OCI-LY7 (cell line): ENCODE measurements at regions not wholly inside any gene's neighbourhood (a gene's known extent, or its start where the extent isn't known, plus 50 kb on each side); places are given as distances from the start of the nearest gene placed in this dataset.

Experiments
- BruUV-seq: library from RNA; stranded (reverse); fragments of 400-500 nt; replicated peaks from 2 replicates; lab custom pipeline; 2021; lab: Mats Ljungman, UMichigan
- CTCF ChIA-PET: fragments of 300-600 bp; sonication (Branson Sonifier 250); formaldehyde crosslinking; loops from one replicate; lab custom pipeline; 2022; ENCODE audit warnings: antibody characterized with exemption; ENCODE audit not compliant: unreplicated experiment; lab: Charles Lee
- POLR2A ChIA-PET: fragments of 300-600 bp; sonication (Branson Sonifier 250); formaldehyde crosslinking; loops from one replicate; lab custom pipeline; 2022; ENCODE audit warnings: antibody characterized with exemption; lab: Charles Lee
- DNase-seq: peaks from one replicate; pipeline ENCODE4 v3.0.0-alpha.2; 2015; ENCODE audit warnings: low spot score
- H2AFZ ChIP-seq: fragments of 200-600 bp; sonication (generic), shearing (Covaris generic); 2 replicates; pipeline ENCODE4 v1.6.1; 2014; ENCODE audit warnings: mild to moderate bottlenecking, antibody characterized with exemption, low read length, moderate library complexity
- H3K27ac ChIP-seq: fragments of 200-600 bp; sonication (generic); 2 replicates; pipeline ENCODE4 v1.5.1; 2014; ENCODE audit warnings: mixed run types, low read depth, mild to moderate bottlenecking, moderate library complexity, low read length, inconsistent platforms; ENCODE audit not compliant: poor library complexity, severe bottlenecking
- H3K36me3 ChIP-seq: fragments of 200-600 bp; sonication (generic); 2 replicates; pipeline ENCODE4 v1.6.1; 2014; ENCODE audit warnings: mild to moderate bottlenecking, antibody characterized with exemption, low read length, moderate library complexity, mixed read lengths; ENCODE audit not compliant: insufficient read depth
- H3K4me1 ChIP-seq: fragments of 200-600 bp; sonication (generic); 2 replicates; pipeline ENCODE4 v1.5.1; 2014; ENCODE audit warnings: mild to moderate bottlenecking, low read length; ENCODE audit not compliant: insufficient read depth, poor library complexity, severe bottlenecking
- H3K4me2 ChIP-seq: fragments of 200-600 bp; sonication (generic); 2 replicates; pipeline ENCODE4 v1.6.1; 2014; ENCODE audit warnings: mild to moderate bottlenecking, low read length
- H3K4me3 ChIP-seq: fragments of 200-600 bp; sonication (generic); 2 replicates; pipeline ENCODE4 v1.5.1; 2014; ENCODE audit warnings: mild to moderate bottlenecking, low read depth, low read length; ENCODE audit not compliant: poor library complexity, severe bottlenecking
- H3K79me2 ChIP-seq: fragments of 200-600 bp; sonication (generic); 2 replicates; pipeline ENCODE4 v1.6.1; 2016; ENCODE audit warnings: low read depth, mild to moderate bottlenecking, low read length, moderate library complexity, mixed read lengths; ENCODE audit not compliant: insufficient read depth
- H3K9me2 ChIP-seq: fragments of 200-600 bp; sonication (generic); 2 replicates; pipeline ENCODE4 v1.6.1; 2016; ENCODE audit warnings: mild to moderate bottlenecking, low read length, mixed read lengths; ENCODE audit not compliant: insufficient read depth
- H3K9me3 ChIP-seq: fragments of 200-600 bp; sonication (generic); 2 replicates; pipeline ENCODE4 v1.6.1; 2014; ENCODE audit warnings: mild to moderate bottlenecking, mixed run types, low read length, mixed read lengths
- H4K20me1 ChIP-seq: fragments of 200-600 bp; sonication (generic); 2 replicates; pipeline ENCODE4 v1.6.1; 2014; ENCODE audit warnings: mild to moderate bottlenecking, antibody characterized with exemption, low read length, moderate library complexity, mixed read lengths; ENCODE audit not compliant: insufficient read depth
- EZH2phosphoT487 ChIP-seq: fragments of 200-600 bp; sonication (generic); IDR thresholded peaks from 2 replicates; pipeline ENCODE4 v1.6.1; 2018; ENCODE audit warnings: low read depth, borderline replicate concordance, mild to moderate bottlenecking, mixed run types, antibody characterized with exemption, low read length, moderate library complexity, mixed read lengths
- intact Hi-C: fragments of 100-400 bp; cut with micrococcal nuclease; formaldehyde crosslinking; loops from one replicate; pipeline ENCODE4 v1.10.0; 2022; ENCODE audit not compliant: unreplicated experiment
- TF ChIP-seq, protein P1 (sequence below): fragments of 200-600 bp; sonication (generic); conservative IDR thresholded peaks from 2 replicates; pipeline ENCODE4 v1.5.1; 2014; ENCODE audit warnings: mild to moderate bottlenecking, antibody characterized with exemption, low read length, moderate library complexity, mixed read lengths

DNA sequence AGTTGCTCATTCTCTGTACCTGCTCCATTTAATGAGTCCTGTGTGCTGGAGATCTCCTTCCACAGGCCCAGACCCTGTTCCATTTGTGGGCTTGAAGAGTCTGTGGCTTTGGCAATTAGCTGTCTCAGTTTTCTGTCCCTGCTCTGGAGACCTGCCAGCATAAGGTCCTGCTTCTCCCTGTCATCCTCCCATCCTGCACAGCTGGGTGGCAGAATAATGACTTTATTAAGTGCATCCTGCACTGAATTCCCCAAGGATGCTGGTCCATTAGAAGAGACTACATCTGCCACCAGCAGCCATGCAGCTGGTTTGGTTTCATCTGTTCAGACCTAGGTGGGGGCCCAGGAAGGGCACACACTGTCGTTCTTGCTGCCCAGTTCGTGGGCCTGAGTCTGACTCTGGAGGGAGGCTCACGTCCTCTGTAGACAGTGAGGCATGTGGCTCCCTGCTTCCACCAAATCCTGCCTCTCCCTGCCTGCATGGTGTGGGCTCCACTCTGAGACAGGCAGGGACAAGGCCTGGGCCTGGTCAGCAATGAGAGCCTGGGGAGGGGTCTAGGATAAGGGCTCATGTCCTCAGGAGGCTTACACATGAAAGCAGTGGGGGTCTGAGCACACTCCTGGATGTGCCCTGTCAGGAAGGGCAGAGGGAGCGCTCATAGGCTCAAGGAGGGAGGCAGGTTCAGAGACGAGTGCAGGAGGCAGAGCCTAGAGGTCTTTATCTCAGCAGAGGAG lies 78.4 kb upstream of the PRR23E start:
- no peak overlapping the region for H2AFZ ChIP-seq
- POLR2A ChIA-PET: interaction anchor here (0.6 kb wide), 1 partner anchor 363 kb away, joined by 7 read pairs; no protein-coding TSS in a partner anchor
- DNase-seq: no peak
- H3K36me3 ChIP-seq: no peaks in the 10 kb centered on the region
- H3K9me3 ChIP-seq: peaks cover 16% of the 10 kb centered on the region; the same call in 1 of the 2 replicates
- no peaks in the 10 kb centered on the region for H3K9me2 ChIP-seq
- H3K4me2 ChIP-seq: no peak overlapping the region
- H3K27ac ChIP-seq: no peak overlapping the region
- intact Hi-C loops: no loop called here
- CTCF ChIA-PET: no interaction called here
- H3K79me2 ChIP-seq: no peaks in the 10 kb centered on the region
- BruUV-seq: no TSS peak
- TF ChIP-seq EZH2phosphoT487: no peak
- TF ChIP-seq, protein P1, sequence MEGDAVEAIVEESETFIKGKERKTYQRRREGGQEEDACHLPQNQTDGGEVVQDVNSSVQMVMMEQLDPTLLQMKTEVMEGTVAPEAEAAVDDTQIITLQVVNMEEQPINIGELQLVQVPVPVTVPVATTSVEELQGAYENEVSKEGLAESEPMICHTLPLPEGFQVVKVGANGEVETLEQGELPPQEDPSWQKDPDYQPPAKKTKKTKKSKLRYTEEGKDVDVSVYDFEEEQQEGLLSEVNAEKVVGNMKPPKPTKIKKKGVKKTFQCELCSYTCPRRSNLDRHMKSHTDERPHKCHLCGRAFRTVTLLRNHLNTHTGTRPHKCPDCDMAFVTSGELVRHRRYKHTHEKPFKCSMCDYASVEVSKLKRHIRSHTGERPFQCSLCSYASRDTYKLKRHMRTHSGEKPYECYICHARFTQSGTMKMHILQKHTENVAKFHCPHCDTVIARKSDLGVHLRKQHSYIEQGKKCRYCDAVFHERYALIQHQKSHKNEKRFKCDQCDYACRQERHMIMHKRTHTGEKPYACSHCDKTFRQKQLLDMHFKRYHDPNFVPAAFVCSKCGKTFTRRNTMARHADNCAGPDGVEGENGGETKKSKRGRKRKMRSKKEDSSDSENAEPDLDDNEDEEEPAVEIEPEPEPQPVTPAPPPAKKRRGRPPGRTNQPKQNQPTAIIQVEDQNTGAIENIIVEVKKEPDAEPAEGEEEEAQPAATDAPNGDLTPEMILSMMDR: no peak
- no peak overlapping the region for H3K4me3 ChIP-seq
- H3K4me1 ChIP-seq: no peaks in the 10 kb centered on the region
- no peaks in the 10 kb centered on the region for H4K20me1 ChIP-seq

DNA sequence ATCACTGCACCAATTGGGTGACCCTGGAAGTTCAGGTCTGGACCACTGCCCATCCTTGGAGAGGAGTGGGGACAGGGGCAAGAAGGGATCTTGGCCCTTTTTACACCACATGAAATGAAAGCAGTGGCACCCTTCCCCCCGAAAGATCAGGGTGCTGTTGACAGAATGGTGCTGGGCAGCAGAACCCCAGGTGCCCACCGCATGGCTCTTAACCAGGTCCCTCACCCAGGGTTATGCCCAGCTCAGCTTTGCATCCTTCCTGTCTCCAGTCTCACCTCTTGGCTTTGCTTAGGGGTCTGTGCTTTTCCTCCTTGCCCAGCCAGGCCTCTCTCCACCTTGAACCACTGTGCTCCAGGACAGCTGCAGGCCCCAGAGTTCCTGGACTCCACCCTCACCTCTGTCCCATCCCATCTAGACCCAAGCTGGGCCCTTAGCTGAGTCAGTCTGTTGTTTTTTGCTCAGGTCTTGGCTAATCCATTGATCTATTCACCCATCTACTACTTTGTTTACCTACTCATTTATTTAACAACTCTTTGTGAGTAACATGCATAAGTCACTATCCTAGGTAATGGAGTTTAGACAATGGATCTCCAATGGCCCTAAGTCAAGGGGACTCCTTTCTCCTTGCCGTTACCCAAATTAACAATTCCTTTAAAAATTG lies 77.1 kb upstream of the PRR23E start:
- Histone ChIP-seq H4K20me1 (no peaks in the 10 kb centered on the region), H3K79me2 (no peaks in the 10 kb centered on the region), H3K4me1 (no peaks in the 10 kb centered on the region), H3K4me3 (no peak overlapping the region), H3K36me3 (no peaks in the 10 kb centered on the region), H3K27ac (no peak overlapping the region), H2AFZ (no peak overlapping the region), H3K9me2 (no peaks in the 10 kb centered on the region), H3K4me2 (no peak overlapping the region), H3K9me3 (peaks cover 16% of the 10 kb centered on the region; the same call in 1 of the 2 replicates)
- CTCF ChIA-PET: no interaction called here
- intact Hi-C loops: no loop called here
- DNase-seq: no peak
- no peak for TF ChIP-seq EZH2phosphoT487
- TF ChIP-seq, protein P1: no peak
- no TSS peak for BruUV-seq
- POLR2A ChIA-PET: interaction anchor here (1.0 kb wide), 1 partner anchor 55 kb away, joined by 3 read pairs; no protein-coding TSS in a partner anchor

DNA sequence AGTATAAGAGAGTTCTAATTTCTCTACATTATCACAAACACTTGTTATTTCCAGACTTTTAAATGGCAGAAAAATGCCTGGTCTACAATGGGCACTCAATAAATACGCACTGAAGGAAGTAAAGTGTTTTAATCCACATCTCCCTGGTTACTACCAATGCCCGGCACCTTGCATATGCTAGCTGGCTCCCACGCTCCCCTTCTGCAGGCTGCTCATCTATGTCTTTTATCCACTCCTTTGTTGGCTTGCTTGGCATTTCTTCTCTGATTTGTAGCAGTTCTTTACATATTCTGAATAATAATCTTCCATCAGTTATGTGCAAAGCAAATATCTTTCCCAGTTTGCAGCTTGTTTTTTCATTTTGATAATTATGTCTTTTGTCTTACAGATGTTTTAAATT lies 74.6 kb upstream of the PRR23E start:
- H3K4me3 ChIP-seq: no peak overlapping the region
- no peaks in the 10 kb centered on the region for H4K20me1 ChIP-seq
- H2AFZ ChIP-seq: no peak overlapping the region
- CTCF ChIA-PET: no interaction called here
- no peaks in the 10 kb centered on the region for H3K9me2 ChIP-seq
- TF ChIP-seq EZH2phosphoT487: no peak
- TF ChIP-seq, protein P1: no peak
- no peaks in the 10 kb centered on the region for H3K36me3 ChIP-seq
- no peaks in the 10 kb centered on the region for H3K9me3 ChIP-seq
- H3K4me2 ChIP-seq: no peak overlapping the region
- POLR2A ChIA-PET: no interaction called here
- intact Hi-C loops: no loop called here
- no TSS peak for BruUV-seq
- no peaks in the 10 kb centered on the region for H3K4me1 ChIP-seq
- no peaks in the 10 kb centered on the region for H3K79me2 ChIP-seq
- H3K27ac ChIP-seq: no peak overlapping the region
- DNase-seq: no peak
